AG09309 (cell line): ENCODE measurements at regions not wholly inside any gene's neighbourhood (a gene's known extent, or its start where the extent isn't known, plus 50 kb on each side); places are given as distances from the start of the nearest gene placed in this dataset.

Source experiments
- DNase-seq: peaks from one replicate; pipeline ENCODE4 v3.0.0-alpha.2; 2010; ENCODE audit warnings: low read depth
- H3K4me3 ChIP-seq: 2 replicates; pipeline ENCODE4 v1.5.1; 2011; ENCODE audit warnings: mild to moderate bottlenecking, low read depth, low read length, moderate library complexity; ENCODE audit not compliant: control insufficient read depth
- CTCF ChIP-seq: IDR thresholded peaks from 2 replicates; pipeline ENCODE4 v1.5.1; 2011; ENCODE audit warnings: mild to moderate bottlenecking, low read depth, low read length, inconsistent platforms; ENCODE audit not compliant: insufficient read depth, control insufficient read depth; ENCODE audit errors: missing control alignments

DNA sequence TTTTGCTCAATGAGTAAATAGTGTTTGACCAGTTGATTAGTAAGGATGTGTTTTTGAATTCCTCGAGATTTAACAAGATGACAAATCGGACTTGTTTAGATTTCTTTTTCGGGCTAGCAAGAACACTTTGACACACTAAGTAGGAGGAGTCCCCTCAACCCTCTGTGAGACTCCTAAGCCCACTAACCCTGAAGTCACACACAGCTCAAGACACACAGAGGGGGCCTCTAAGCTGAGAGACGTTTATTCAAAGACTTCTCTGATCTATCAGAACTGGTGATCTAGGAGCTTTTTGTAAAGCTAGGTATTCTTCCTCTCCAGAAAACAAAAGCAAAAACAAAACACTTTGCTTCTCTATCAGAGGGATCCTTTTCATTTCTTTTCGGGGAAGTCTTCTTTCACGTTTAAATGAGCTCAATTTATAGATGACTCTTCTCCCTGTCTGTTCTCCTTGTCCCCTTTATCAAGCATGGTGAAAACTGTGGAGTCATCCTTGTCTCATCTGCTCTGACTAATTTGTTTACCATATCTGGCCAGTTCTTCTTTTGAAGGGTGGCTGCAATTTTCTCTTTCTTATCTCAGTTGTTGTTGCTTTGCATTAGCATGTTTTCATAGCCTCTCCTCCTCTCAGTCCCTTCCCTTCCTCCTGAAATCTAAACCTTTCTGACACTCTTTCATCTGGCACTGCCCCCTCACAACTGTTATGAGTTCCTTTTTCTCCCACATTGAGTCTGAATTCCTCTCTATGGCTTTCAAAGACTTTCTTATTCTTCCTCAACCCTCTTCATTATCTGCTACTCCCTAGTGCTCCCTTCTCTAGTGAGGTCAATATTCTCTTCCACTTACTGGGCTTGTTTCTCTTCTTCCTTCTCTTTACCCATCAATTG lies 68.5 kb upstream of the RAI14 start:
- no peak overlapping the region for H3K4me3 ChIP-seq
- no peak for TF ChIP-seq CTCF

DNA sequence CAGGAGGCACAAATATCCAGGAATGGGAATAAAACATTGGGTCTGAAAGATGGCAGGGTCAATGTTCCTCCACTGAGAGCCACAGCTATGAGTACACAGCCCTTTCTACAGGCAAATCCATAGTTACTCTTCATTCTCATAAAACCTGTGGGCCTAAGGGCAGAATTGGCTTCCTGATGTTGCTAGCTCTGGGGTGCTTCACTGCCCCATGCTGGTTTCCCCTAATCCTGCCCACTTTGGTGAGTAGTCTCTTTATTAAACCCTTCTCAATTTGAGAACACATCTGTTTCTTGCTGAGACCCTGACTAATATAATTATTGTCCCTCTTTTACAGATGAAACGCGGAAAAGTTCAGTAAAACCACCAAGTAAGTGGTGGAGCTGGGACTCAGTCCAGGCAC lies 66.3 kb upstream of the RAI14 start:
- TF ChIP-seq CTCF: no peak
- H3K4me3 ChIP-seq: no peak overlapping the region
- DNase-seq: no peak

More for the DNA sequence above, 68.5 kb upstream of the RAI14 start:
- DNase-seq: no peak

- no peak overlapping the region for H3K4me3 ChIP-seq
Observed at GRCh38 chr5:34591723-34592122, 64.4 kb upstream of the RAI14 start.

DNA sequence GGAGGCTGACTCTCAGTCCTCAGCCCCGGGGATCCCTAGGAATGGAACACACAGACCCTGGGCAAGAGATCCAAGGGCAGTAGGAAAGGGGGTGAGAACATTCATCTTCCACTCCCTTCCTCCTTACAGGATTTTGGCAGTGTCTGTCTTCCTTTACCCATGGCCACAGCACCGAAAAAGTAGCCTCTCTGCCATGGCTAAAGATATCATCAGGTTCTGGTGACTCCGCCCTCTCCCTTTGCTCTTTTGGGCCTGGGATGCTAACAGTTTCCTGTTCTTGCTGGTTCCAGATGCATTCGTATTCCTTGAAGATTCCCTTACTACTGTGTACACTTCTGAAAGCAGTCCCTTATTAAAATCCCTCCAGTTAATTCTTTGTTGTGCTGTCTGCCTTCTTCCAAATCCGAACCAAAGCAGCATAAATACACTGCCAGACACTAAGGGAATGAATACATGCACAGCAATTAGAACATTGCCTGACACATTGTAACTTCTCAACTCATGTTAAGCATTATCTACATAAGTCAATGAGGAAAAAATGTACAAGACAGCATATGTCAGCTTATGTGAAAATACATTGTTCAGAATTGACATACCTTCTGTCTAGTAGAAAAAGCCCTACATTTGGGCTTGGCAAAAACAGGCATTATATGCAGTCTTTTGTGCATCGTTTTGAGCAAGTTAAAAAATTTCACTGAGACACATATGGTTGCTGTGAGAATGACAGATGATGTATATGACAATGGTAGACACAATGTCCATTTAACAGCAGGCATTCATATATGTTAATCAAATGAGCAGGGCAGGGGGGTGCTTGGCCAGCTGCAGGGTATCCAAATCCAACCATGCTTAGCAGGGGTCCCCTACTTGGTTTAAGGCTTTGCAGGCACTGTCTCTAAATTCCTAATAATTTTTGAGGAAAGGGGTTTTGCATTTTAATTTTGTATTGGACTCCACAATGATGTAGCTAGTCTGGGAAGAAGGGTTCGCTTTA lies 58.8 kb upstream of the RAI14 start:
- no peak for DNase-seq
- no peak for TF ChIP-seq CTCF
- H3K4me3 ChIP-seq: no peak overlapping the region

More at GRCh38 chr5:34591723-34592122, 64.4 kb upstream of the RAI14 start:
- DNase-seq: no peak
- TF ChIP-seq CTCF: no peak

GRCh38 chr5:34598177-34598794 lies 57.8 kb upstream of the RAI14 start:
- DNase-seq: peak; percentile 78
- no peak overlapping the region for H3K4me3 ChIP-seq
- no peak for TF ChIP-seq CTCF

- DNase-seq: no peak
- H3K4me3 ChIP-seq: no peak overlapping the region
- TF ChIP-seq CTCF: no peak
Observed at GRCh38 chr5:34599471-34600117, 56.5 kb upstream of the RAI14 start.
